ENCODE measurements at regions not wholly inside any gene's neighbourhood (a gene's known extent, or its start where the extent isn't known, plus 50 kb on each side); places are given as distances from the start of the nearest gene placed in this dataset.

- TF ChIP-seq CTCF (IDR thresholded peaks at IDR 0.05) (no peak), POLR2A (IDR thresholded peaks at IDR 0.05) (no peak)
These were observed 130.8 kb upstream of the STC2 start for GRCh38 chr5:173458828-173459609.

Data from adrenal gland (tissue), 5 donors.